Germinal center (tissue), 1 donor: ENCODE measurements at regions not wholly inside any gene's neighbourhood (a gene's known extent, or its start where the extent isn't known, plus 50 kb on each side); places are given as distances from the start of the nearest gene placed in this dataset.
"Not testable (repeated sequence)": the region's sequence is repeated elsewhere in the genome, so short reads cannot be mapped to it uniquely, and the experiment has no call there.

ENCODE experiments used
- DNase-seq: peaks from one replicate; pipeline ENCODE4 v3.0.0; 2012; ENCODE audit warnings: mixed read lengths, low spot score

- DNase-seq = no peak
These were observed 540.5 kb downstream of the BTBD3 start for GRCh38 chr20:12458241-12458640.

DNA sequence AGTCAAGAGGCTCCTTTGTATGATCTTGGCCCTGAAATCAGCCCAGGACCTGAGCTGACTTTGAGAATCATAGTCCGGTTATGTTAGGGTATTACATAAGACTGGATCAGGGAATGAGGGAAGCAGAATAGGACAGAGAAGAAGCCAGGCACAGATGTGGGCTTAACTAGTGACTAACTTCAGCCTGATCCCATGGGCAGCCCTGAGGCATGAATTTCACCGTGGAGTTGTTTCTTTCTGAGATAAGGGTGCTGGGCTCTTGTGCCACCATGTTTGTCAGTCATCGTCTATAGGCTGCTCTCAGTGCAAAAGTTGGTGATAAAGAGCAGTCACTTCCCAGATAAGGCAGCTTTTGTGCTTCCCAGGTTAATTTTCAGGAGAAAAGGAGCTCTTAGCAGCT, 544.7 kb upstream of the SPTLC3 start:
- no peak for DNase-seq

- no peak for DNase-seq
These were observed 541.9 kb upstream of the SPTLC3 start for GRCh38 chr20:12466915-12467314.

- DNase-seq = no peak
These were observed 541.0 kb upstream of the SPTLC3 start for GRCh38 chr20:12467758-12468157.

DNA sequence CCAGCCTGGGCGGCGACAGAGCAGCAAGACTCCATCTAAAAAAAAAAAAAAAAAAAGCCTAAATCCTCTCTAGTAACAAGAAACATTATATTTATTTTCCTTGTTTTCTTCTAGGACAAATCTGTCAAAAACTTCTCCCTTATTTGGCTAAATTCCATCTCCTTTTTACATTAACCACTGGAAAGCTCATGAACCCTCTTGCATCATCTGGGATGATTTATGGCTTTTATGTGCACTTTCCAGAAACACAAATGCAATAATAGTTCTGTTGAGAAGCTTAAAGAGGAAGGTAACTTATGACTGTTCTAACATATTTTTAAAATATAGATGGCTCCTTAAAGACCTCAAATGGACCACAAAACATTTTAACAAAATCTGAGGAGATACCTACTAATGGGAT, 526.1 kb upstream of the SPTLC3 start:
- no peak for DNase-seq

GRCh38 chr20:12502443-12502842, 506.3 kb upstream of the SPTLC3 start:
- no peak for DNase-seq

DNA sequence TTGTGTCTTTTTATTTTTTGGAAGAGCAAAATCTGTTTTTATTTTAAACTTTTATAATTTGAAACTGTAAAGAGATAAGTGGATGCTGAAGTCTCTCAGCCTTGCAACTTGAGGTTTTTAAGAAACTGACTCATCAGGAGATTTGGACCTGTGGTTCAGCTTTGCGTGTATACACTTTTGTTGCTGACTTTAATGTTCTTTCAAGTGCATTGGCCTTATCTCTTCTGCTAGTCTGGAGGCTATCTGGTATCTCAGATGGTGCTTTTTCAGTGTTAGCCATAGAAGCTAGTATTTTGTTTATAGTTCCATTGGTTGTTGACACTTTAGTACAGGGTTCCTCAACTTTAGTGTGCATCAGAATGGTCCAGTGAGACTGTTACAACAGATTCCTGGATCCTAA, 504.0 kb upstream of the SPTLC3 start:
- DNase-seq = no peak

GRCh38 chr20:12511499-12511898, 497.3 kb upstream of the SPTLC3 start:
- DNase-seq = no peak

DNA sequence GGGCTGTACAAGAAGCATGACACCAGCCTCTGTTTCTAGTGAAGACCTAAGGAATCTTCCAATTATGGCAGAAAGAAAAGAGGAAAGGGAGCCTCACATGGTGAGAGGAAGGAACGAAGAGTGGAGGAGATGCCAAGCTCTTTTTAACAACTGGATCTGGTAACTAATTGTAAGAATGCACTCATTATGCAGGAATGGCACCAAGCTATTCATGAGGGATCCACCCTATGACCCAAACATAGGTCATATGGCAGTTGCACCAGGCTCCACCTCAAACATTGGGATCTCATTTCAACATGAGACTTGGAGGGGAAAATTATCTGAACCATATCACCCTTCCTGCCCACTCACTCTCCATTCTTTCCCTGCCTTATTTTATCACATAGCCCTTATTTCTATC, 496.0 kb upstream of the SPTLC3 start:
- DNase-seq = no peak

- no peak for DNase-seq
These were observed 480.7 kb upstream of the SPTLC3 start for GRCh38 chr20:12528104-12528503.

DNA sequence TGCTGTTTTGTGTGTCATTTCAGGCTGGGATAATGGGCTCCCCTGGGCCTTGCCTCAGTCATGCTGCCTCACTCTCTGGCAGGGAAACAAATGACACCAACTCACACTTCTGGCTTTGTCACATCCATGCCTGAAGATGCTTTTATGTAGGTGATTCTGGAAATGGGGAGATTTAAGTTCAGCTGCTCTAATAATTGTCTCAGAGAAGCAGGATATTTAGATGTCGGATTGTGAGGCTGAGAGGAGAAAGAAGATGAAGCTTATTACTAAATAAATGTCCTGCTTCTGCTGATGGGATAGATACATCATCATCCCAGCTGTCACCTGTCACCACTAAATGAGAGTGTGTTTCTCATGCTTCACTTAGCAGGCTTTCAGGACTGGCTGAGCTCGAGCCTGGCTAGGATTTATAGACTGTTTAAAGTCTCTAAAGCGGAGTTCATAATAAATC, 480.2 kb upstream of the SPTLC3 start:
- no peak for DNase-seq

GRCh38 chr20:12531626-12532025, 477.1 kb upstream of the SPTLC3 start:
- no peak for DNase-seq

GRCh38 chr20:12535316-12535715, 473.5 kb upstream of the SPTLC3 start:
- no peak for DNase-seq

DNA sequence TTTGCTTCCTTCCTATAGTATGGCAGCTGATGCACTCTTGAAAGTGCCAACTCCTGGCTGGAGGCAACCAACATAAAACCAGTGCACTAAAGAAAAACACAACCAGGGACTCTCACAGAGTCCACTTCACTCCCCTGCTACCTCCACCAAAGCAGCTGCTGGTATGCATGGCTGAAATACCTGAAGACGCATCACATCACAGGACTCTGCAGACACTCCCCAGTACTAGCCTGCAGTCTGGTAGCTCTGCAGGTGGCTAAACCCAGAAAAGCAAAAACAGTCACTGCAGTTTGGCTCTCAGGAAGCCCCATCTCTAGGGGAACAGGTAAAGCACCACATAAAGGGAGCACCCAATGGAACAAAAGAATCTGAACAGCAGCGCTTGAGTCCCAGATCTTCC, 473.0 kb upstream of the SPTLC3 start:
- no peak for DNase-seq

DNA sequence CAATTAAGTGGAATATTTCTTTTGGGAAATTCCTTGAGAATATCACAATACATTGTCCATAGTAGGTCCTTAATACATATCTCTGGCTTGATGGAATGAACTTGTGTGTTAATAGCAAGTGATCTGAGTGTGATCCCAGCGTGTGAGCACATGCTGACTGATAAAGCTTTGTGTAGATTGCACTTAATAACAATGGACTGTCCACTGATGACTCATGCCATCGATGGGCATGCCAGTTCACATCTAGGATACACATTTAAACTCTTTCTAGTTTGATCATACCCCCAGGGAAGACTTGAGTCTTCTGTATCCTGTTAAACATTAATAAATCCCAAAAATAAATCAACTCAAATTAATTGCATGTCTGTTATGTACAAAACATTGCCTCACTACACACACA, 454.3 kb upstream of the SPTLC3 start:
- no peak for DNase-seq

DNA sequence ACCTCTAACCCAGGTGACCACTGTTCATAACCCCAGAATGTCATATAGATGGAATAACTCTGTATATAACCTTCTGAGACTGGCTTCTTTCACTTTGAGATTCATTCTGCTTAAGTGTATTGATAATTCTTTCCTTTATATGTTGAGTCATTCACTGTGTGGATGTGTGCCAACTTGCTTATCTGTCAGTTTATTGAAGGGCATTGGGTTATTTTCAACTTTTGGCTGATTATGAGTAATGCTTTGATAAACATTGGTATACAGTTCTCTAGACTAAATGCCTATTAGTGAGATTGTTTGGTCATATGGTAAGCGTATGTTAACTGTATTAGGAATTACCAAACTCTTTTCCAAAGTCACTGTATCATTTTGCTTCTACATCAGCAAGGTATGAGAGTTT, 453.4 kb upstream of the SPTLC3 start:
- DNase-seq = no peak

DNA sequence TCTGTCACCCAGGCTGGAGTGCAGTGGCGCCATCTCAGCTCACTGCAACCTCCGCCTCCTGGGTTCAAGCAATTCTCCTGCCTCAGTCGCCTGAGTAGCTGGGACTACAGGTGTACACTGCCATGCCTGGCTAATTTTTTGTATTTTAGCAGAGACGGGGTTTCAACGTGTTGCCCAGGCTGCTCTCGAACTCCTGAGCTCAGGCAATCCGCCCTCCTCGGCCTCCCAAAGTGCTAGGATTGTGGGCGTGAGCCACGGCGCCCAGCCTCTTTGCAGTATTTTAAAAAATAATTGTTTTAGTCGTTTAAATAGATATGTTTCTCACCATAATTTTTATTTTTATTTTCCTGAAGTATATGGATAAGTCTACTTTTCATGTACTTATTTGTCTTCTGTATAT, 452.9 kb upstream of the SPTLC3 start:
- DNase-seq = not testable (repeated sequence)

DNA sequence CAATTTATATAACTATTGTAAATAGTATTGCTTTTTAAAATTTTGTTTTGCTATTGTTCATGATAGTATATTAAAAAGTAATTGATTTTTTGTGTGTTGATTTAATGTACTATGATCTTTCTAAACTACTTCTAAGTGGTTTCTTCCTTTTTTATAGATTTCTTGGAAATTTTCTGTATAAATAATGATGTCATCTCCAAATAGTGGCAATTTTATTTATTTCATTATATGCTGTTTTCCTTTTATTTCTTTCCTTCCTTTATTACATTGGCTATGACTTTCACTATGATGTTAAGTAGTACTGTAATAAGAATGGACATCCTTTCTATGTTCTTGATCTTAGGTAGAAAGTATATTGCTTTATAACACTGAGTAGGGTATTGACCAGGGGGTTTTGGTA, 451.5 kb upstream of the SPTLC3 start:
- DNase-seq = no peak

DNA sequence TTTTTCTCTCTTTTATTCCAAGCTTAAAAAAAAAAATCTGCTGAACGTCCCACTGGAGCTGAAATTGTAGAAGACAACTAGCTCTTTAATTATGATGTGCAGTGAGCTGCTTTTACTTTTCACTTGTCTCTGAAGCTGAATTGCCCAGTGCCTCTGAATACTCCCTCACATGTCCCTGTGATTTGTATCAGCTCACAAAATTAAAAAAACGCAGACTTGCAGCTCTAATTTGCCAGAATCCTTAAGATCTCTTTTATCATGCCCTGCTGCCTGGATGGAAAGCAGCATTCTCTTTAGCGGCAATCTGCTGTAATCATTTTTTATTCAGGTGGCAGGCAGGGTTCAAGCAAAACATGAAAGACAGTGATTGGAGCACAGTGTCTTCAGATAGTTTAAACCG, 443.8 kb upstream of the SPTLC3 start:
- DNase-seq = no peak

DNA sequence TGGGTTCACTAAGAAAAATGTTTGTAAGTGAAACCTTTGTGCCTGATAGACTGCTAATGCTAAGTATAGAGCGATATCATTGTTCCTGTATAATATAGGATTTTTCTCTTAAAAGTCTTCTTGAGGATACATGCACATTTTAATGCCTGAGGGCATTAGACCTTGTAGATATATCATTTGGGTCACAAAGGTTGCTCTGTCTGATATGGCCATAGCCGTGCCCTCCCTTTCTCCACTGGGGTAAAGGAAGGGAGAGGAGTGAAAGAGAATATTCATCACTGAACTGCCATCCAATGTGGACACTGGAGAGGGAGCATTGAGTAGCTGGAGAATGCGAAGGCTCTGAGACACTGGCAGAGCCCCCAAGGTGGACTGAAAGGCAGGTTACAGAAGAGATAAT, 442.2 kb upstream of the SPTLC3 start:
- DNase-seq = no peak

GRCh38 chr20:12570371-12570770, 438.4 kb upstream of the SPTLC3 start:
- no peak for DNase-seq

DNA sequence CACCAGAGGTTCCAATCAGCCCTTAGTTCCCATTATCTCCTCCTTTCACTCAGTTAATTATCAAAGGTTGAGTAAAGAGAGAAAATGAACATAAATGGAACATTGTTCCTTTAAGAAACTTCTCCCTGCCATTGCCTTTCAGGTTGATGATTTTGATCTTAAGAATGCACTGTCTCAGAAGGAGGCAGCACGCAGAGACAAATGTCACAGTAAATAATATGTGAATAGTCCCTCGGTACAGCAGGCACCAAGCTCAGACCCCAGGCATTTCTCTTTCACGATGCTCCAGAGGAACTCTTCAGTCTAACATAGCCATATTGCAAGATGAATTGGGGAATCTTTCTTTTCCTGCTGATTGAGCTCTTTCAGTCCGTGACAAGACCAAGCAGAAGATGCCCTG, 435.3 kb upstream of the SPTLC3 start:
- DNase-seq = no peak

DNA sequence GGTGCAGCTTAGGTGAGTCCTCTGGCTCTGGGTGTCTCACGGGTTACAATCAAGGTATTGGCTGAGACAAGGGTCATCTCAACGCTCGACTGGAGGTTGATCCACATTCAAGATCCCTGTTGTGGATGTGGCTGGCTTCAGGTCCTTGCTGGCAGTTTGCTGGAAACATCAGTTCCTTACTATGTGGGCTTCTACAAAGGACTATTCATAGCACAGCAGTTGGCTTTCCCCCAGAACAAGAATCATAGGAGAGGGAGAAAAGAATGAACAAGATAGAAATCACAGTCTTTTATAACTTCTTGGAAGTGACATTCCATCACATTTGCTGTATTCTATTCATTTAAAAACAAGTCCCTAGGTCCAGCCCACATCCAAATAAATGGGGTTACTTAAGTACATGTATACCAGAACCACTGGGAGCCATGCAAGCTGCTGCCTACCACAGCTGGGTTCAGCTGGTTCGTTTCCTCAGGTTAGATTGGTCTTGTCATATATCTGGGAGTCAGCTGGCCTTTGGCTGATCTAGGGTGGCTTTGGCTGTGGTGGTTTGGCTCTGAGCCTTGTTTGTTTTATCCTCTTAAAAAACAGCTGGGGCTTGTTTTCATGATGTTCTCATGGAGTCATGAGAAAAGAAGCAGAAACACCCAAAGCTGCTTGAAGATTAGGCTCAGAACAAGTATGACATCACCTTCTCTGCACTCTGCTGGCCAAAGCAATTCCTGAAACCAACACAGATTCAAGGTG, 433.2 kb upstream of the SPTLC3 start:
- no peak for DNase-seq

- no peak for DNase-seq
These were observed 431.6 kb upstream of the SPTLC3 start for GRCh38 chr20:12577213-12577612.
